Lower leg skin (tissue), 4 donors: ENCODE measurements at regions not wholly inside any gene's neighbourhood (a gene's known extent, or its start where the extent isn't known, plus 50 kb on each side); places are given as distances from the start of the nearest gene placed in this dataset.
"Not testable (repeated sequence)": the region's sequence is repeated elsewhere in the genome, so short reads cannot be mapped to it uniquely, and the experiment has no call there.

ENCODE experiments used
- DNase-seq, 2 donors: peaks; one replicate each; pipeline ENCODE4 v3.0.0-alpha.2; 2019; ENCODE audit warnings: low spot score in 2 of 2
- H3K4me3 ChIP-seq: fragments of 200-600 bp; sonication (generic); 2 replicates; pipeline ENCODE4 v1.5.1; 2017; ENCODE audit warnings: mild to moderate bottlenecking, low read depth; ENCODE audit not compliant: poor library complexity, severe bottlenecking
- CTCF ChIP-seq, 3 donors: fragments of 450-650 bp; IDR thresholded peaks; one replicate each; pipeline ENCODE4 v1.5.1; 2016; ENCODE audit warnings: antibody characterized with exemption in 3 of 3, mild to moderate bottlenecking in 3 of 3, moderate library complexity in 2 of 3
- POLR2A ChIP-seq, 2 donors: fragments of 450-650 bp; IDR thresholded peaks; one replicate each; pipeline ENCODE4 v1.6.1; 2016 to 2017; ENCODE audit warnings: antibody characterized with exemption in 2 of 2, mild to moderate bottlenecking in 1 of 2, moderate library complexity in 1 of 2
- WGBS, 2 donors: methylation state at CpG; one replicate each; pipeline ENCODE4 v1.1.5; 2018; 5-methylcytosine and 5-hydroxymethylcytosine counted together
- intact Hi-C: fragments of 100-400 bp; cut with DNase I; formaldehyde crosslinking; loops from one replicate; pipeline ENCODE4 v1.15.0; 2023; ENCODE audit warnings: low total_unique reads

GRCh38 chrX:94854251-94854650 lies 1180.2 kb downstream of the FAM133A start:
- TF ChIP-seq POLR2A (IDR thresholded peaks at IDR 0.05): no peak
- TF ChIP-seq CTCF (IDR thresholded peaks at IDR 0.05): no peak
- intact Hi-C loops: no loop called here
- no peak overlapping the region for H3K4me3 ChIP-seq
- 31 to 38% methylated on average over 1 of the region's 1 CpG for WGBS, 2 donors
- DNase-seq: no peak

GRCh38 chrX:94862470-94862869 lies 1188.5 kb downstream of the FAM133A start:
- DNase-seq, H3K4me3 ChIP-seq, intact Hi-C loops: not testable (repeated sequence)
- WGBS, 2 donors: 72 to 86% methylated on average over 15 of the region's 19 CpGs

- intact Hi-C loops: no loop called here
- no peak for DNase-seq
- WGBS, 2 donors: 90 to 91% methylated on average over 5 to 8 of the region's 9 CpGs
- TF ChIP-seq POLR2A (IDR thresholded peaks at IDR 0.05) (no peak), CTCF (IDR thresholded peaks at IDR 0.05) (no peak)
- H3K4me3 ChIP-seq: no peak overlapping the region
These were observed 1197.6 kb downstream of the FAM133A start for GRCh38 chrX:94871640-94872039.

- TF ChIP-seq CTCF (IDR thresholded peaks at IDR 0.05) (no peak), POLR2A (IDR thresholded peaks at IDR 0.05) (no peak)
- no peak overlapping the region for H3K4me3 ChIP-seq
- DNase-seq: no peak
- intact Hi-C loops: no loop called here
- WGBS, 2 donors: 46 to 60% methylated on average over 2 to 4 of the region's 4 CpGs
These were observed 1227.8 kb downstream of the FAM133A start for GRCh38 chrX:94901849-94902248.

GRCh38 chrX:94908171-94908570 lies 1234.2 kb downstream of the FAM133A start:
- TF ChIP-seq POLR2A (IDR thresholded peaks at IDR 0.05): no peak
- no peak for TF ChIP-seq CTCF (IDR thresholded peaks at IDR 0.05)
- intact Hi-C loops: no loop called here
- WGBS, 2 donors: 42 to 86% methylated on average over 4 to 6 of the region's 7 CpGs

GRCh38 chrX:94908648-94909047 lies 1234.6 kb downstream of the FAM133A start:
- DNase-seq: no peak
- intact Hi-C loops: no loop called here
- WGBS, 2 donors: 68 to 82% methylated on average over 6 to 7 of the region's 7 CpGs
- TF ChIP-seq POLR2A (IDR thresholded peaks at IDR 0.05) (no peak), CTCF (IDR thresholded peaks at IDR 0.05) (no peak)
- no peak overlapping the region for H3K4me3 ChIP-seq

More at GRCh38 chrX:94908171-94908570, 1234.2 kb downstream of the FAM133A start:
- no peak for DNase-seq
- no peak overlapping the region for H3K4me3 ChIP-seq
